Stimulated activated CD4-positive, alpha-beta T cell treated with anti-CD3 and anti-CD28 coated beads, Interleukin-4, amount 100 ng/mL, for 48 hours (primary cell): ENCODE measurements at regions not wholly inside any gene's neighbourhood (a gene's known extent, or its start where the extent isn't known, plus 50 kb on each side); places are given as distances from the start of the nearest gene placed in this dataset.
"Not testable (repeated sequence)": the region's sequence is repeated elsewhere in the genome, so short reads cannot be mapped to it uniquely, and the experiment has no call there.

Source experiments
- DNase-seq, 2 donors: peaks; one replicate each; pipeline ENCODE4 v3.0.0-alpha.2; 2020; ENCODE audit warnings: low read depth in 2 of 2

GRCh38 chr2:82237994-82238662 lies 1933.6 kb upstream of the LRRTM1 start:
- DNase-seq: no peak

- DNase-seq: no peak
These were observed 1929.8 kb upstream of the LRRTM1 start for GRCh38 chr2:82234283-82234874.

GRCh38 chr2:82233806-82234205 lies 1929.3 kb upstream of the LRRTM1 start:
- DNase-seq: no peak

DNA sequence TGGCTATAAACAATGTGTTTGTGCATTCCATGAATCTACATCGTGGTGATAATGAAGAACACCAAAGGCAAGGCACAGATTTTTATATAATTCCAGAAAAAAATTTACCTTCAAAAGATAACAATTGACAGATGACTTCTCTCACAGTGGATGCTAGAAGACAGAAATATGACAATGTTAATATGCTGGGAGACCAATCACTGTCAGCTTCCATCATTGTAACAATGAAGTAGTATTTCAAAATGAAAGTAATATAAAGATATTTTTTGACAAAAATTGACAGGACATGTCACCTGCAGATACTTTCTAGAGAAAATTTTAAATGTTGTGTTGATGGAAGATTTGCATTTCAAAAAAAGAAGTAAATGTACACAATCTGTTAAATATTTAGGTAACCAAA lies 1925.9 kb upstream of the LRRTM1 start:
- no peak for DNase-seq

GRCh38 chr2:82226441-82226840 lies 1921.9 kb upstream of the LRRTM1 start:
- no peak for DNase-seq

- no peak for DNase-seq
These were observed 1919.9 kb upstream of the LRRTM1 start for GRCh38 chr2:82224301-82224940.

- DNase-seq: no peak
These were observed 1910.7 kb upstream of the LRRTM1 start for GRCh38 chr2:82215212-82215611.

GRCh38 chr2:82199493-82199852 lies 1894.9 kb upstream of the LRRTM1 start:
- DNase-seq: no peak

GRCh38 chr2:82198809-82199492 lies 1894.4 kb upstream of the LRRTM1 start:
- no peak for DNase-seq

- DNase-seq: no peak
These were observed 1877.7 kb upstream of the LRRTM1 start for GRCh38 chr2:82182270-82182669.

DNA sequence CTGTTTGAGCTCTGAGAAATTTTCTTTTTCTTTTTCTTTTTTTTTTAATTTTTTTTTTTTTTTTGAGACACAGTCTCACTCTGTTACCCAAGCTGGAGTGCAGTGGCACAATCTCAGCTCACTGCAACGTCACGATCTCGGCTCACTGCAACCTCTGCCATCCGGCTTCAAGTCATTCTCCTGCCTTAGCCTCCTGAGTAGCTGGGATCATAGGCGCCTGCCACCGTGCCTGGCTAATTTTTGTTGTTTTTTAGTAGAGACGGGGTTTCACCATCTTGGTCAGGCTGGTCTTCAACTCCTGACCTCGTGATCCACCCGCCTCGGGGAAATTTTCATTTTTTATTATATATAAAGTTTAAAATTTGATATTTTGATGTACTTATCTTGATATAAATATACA lies 1870.7 kb upstream of the LRRTM1 start:
- DNase-seq: not testable (repeated sequence)

- DNase-seq: no peak
These were observed 1867.9 kb upstream of the LRRTM1 start for GRCh38 chr2:82172483-82172882.

DNA sequence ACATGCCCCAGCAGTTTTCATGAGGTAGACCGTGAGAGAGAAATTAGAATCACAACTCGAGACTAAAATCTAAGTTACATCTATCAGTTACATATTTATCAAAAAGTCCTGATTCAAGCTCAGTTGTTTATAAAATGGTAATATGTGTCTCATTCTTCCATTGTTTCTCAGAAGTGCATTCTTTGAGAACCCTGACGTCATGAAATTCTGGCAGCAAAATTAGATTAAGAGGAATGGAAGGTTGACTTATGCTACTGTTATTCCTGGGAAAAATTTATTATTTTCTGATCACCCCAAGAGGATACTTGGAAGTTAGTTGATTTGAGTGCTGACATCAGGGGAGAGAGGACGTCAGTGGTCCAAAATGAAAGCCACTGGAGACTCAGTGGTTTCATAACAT lies 1864.8 kb upstream of the LRRTM1 start:
- no peak for DNase-seq

- DNase-seq: no peak
These were observed 1860.8 kb upstream of the LRRTM1 start for GRCh38 chr2:82165377-82165776.

DNA sequence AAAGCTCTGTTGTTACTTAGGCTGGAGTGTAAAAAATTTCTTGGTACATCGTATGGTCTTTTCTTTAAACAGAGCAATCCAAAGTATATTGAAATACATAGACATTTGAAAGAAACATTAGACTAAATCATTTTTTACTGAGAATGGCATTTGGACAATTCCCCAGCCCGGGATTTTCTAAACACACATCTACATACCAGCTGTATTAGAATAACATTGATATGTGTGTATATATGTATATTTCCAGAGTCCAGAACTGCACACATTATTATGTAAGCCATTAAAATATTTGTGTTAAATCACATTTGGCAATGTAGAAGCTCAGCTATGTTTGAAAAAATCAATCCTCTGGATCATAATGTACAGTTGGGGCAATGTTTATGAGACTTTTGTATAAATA lies 1853.6 kb upstream of the LRRTM1 start:
- DNase-seq: no peak

DNA sequence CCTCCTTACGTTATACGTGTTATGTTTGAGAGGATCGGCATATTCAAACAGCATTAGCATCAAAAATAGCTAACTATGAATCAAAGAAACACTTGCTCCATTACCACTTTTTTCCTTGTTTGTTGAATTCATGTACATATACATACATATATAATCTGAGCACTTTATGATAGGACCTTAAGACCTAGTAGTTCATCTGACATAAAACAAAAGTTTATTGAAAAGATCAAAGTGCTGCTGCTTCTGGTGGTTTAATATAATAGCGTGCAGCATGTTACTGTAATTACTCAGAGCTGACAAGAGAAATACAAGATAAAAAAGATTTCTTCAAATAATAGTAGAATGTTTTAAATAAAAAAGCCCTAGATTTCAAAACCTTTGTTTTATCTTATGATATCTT lies 1850.9 kb upstream of the LRRTM1 start:
- no peak for DNase-seq

GRCh38 chr2:82143343-82143742 lies 1838.8 kb upstream of the LRRTM1 start:
- no peak for DNase-seq

GRCh38 chr2:82139979-82140611 lies 1835.5 kb upstream of the LRRTM1 start:
- no peak for DNase-seq

- DNase-seq: no peak
These were observed 1832.9 kb upstream of the LRRTM1 start for GRCh38 chr2:82137441-82137840.

- DNase-seq: no peak
These were observed 1823.5 kb upstream of the LRRTM1 start for GRCh38 chr2:82128051-82128450.

DNA sequence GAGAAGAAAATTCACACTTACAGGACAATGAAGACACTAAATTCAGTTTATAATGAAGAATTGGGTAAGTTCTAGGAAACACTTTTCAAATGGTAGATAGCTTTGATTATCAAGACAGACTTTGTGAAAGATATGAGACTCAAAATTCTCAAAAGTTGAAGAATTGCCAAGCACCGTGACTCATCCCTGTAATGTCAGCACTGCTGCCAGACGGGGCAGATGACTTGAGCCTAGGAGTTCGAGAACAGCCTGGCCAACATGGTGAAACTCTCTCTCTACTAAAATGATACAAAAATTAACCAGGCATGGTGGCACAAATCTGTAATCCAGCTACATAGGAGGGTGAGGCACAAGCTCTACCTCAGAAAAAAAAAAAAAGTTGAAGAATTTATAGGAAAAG lies 1820.1 kb upstream of the LRRTM1 start:
- no peak for DNase-seq

GRCh38 chr2:82120654-82121053 lies 1816.1 kb upstream of the LRRTM1 start:
- DNase-seq: no peak
